WTC11 (cell line): ENCODE measurements at regions not wholly inside any gene's neighbourhood (a gene's known extent, or its start where the extent isn't known, plus 50 kb on each side); places are given as distances from the start of the nearest gene placed in this dataset.

Experiments used
- ATAC-seq: fragments of 200-7000 bp; cut with Tn5 transposase; 2 replicates; pipeline ENCODE4 v1.10.0; 2021; ENCODE audit warnings: mild to moderate bottlenecking, moderate library complexity
- CTCF ChIA-PET: fragments of 300-600 bp; sonication (Branson Sonifier 250); formaldehyde crosslinking; loops from one replicate; lab custom pipeline; 2021; ENCODE audit warnings: antibody characterized with exemption; lab: Charles Lee
- POLR2A ChIA-PET: fragments of 350-600 bp; sonication (Branson Sonifier 250); formaldehyde crosslinking; loops from one replicate; lab custom pipeline; 2021; ENCODE audit warnings: antibody characterized with exemption; lab: Charles Lee
- DNase-seq: peaks from one replicate; pipeline ENCODE4 v3.0.0; 2021; ENCODE audit warnings: low spot score
- H3K27ac Mint-ChIP-seq: 2 replicates; pipeline ENCODE4 v1.8.0; 2021; ENCODE audit warnings: mixed read lengths
- H3K27me3 Mint-ChIP-seq: 2 replicates; pipeline ENCODE4 v1.8.0; 2021; ENCODE audit warnings: low read depth, mild to moderate bottlenecking, moderate library complexity, mixed read lengths
- H3K36me3 Mint-ChIP-seq: 2 replicates; pipeline ENCODE4 v1.8.0; 2021; ENCODE audit warnings: mixed read lengths
- H3K4me1 Mint-ChIP-seq: 2 replicates; pipeline ENCODE4 v1.8.0; 2022; ENCODE audit warnings: mixed read lengths
- H3K4me3 Mint-ChIP-seq: 2 replicates; pipeline ENCODE4 v1.8.0; 2021; ENCODE audit warnings: mild to moderate bottlenecking, moderate library complexity, mixed read lengths
- H3K9me3 Mint-ChIP-seq: 2 replicates; pipeline ENCODE4 v1.8.0; 2021; ENCODE audit warnings: mixed read lengths
- CREB1 ChIP-seq: sonication (generic); formaldehyde crosslinking; IDR thresholded peaks from 2 replicates; pipeline ENCODE4 v1.8.0; 2023; ENCODE audit warnings: mild to moderate bottlenecking, missing genetic modification reagents
- ELF4 ChIP-seq: sonication (generic); formaldehyde crosslinking; IDR thresholded peaks from 2 replicates; pipeline ENCODE4 v1.8.1; 2022; ENCODE audit warnings: low read depth, mild to moderate bottlenecking, moderate library complexity, missing genetic modification reagents
- FOXJ3 ChIP-seq: sonication (generic); formaldehyde crosslinking; IDR thresholded peaks from 2 replicates; pipeline ENCODE4 v1.9.0; 2021; ENCODE audit warnings: missing genetic modification reagents, mild to moderate bottlenecking, borderline replicate concordance
- FOXP1 ChIP-seq: sonication (generic); formaldehyde crosslinking; IDR thresholded peaks from 2 replicates; pipeline ENCODE4 v1.8.0; 2022; ENCODE audit warnings: missing genetic modification reagents, mild to moderate bottlenecking, moderate library complexity, borderline replicate concordance
- GABPB1 ChIP-seq: sonication (generic); formaldehyde crosslinking; IDR thresholded peaks from 2 replicates; pipeline ENCODE4 v1.8.1; 2023; ENCODE audit warnings: mild to moderate bottlenecking, missing genetic modification reagents
- GTF2I ChIP-seq: fragments of 250-450 bp; sonication (Bioruptor Pico); conservative IDR thresholded peaks from 2 replicates; pipeline ENCODE4 v1.4.0; 2021; ENCODE audit warnings: mild to moderate bottlenecking
- MXD4 ChIP-seq: fragments of 250-450 bp; sonication (Bioruptor Pico); IDR thresholded peaks from 2 replicates; pipeline ENCODE4 v1.8.0; 2021; ENCODE audit warnings: mild to moderate bottlenecking, moderate library complexity, borderline replicate concordance
- OVOL2 ChIP-seq: fragments of 250-450 bp; sonication (Bioruptor Pico); IDR thresholded peaks from 2 replicates; pipeline ENCODE4 v1.9.0; 2021; ENCODE audit warnings: mild to moderate bottlenecking, borderline replicate concordance
- SOX15 ChIP-seq: fragments of 250-450 bp; sonication (Bioruptor Pico); IDR thresholded peaks from 2 replicates; pipeline ENCODE4 v1.9.0; 2021; ENCODE audit warnings: mild to moderate bottlenecking
- SP1 ChIP-seq: sonication (generic); formaldehyde crosslinking; conservative IDR thresholded peaks from 2 replicates; pipeline ENCODE4 v1.8.1; 2022; ENCODE audit warnings: missing genetic modification reagents
- TP53 ChIP-seq: sonication (generic); formaldehyde crosslinking; IDR thresholded peaks from 2 replicates; pipeline ENCODE4 v1.8.1; 2023; ENCODE audit warnings: mild to moderate bottlenecking, missing genetic modification reagents
- ZNF263 ChIP-seq: sonication (generic); formaldehyde crosslinking; IDR thresholded peaks from 2 replicates; pipeline ENCODE4 v1.8.1; 2022; ENCODE audit warnings: low read depth, mild to moderate bottlenecking, moderate library complexity, missing genetic modification reagents
- TF ChIP-seq, protein P1 (sequence below): sonication (generic); formaldehyde crosslinking; IDR thresholded peaks from 2 replicates; pipeline ENCODE4 v1.8.1; 2022; ENCODE audit warnings: low read depth, mild to moderate bottlenecking, moderate library complexity, missing genetic modification reagents, borderline replicate concordance
- TF ChIP-seq, protein P2 (sequence below): sonication (generic); formaldehyde crosslinking; IDR thresholded peaks from 2 replicates; pipeline ENCODE4 v1.8.1; 2022; ENCODE audit warnings: mild to moderate bottlenecking, missing genetic modification reagents, moderate library complexity, borderline replicate concordance
- TF ChIP-seq, protein P3 (sequence below): sonication (generic); formaldehyde crosslinking; IDR thresholded peaks from 2 replicates; pipeline ENCODE4 v1.8.1; 2023; ENCODE audit warnings: mild to moderate bottlenecking, missing genetic modification reagents, moderate library complexity
- TF ChIP-seq, protein P4 (sequence below): fragments of 250-450 bp; sonication (Bioruptor Pico); IDR thresholded peaks from 2 replicates; pipeline ENCODE4 v1.9.0; 2021; ENCODE audit warnings: moderate library complexity, mild to moderate bottlenecking, inconsistent platforms, borderline replicate concordance
- TF ChIP-seq, protein P5 (sequence below): sonication (generic); formaldehyde crosslinking; IDR thresholded peaks from 2 replicates; pipeline ENCODE4 v1.8.0; 2022; ENCODE audit warnings: mild to moderate bottlenecking, missing genetic modification reagents
- TF ChIP-seq, protein P6 (sequence below): sonication (generic); formaldehyde crosslinking; IDR thresholded peaks from 2 replicates; pipeline ENCODE4 v1.8.0; 2023; ENCODE audit warnings: mild to moderate bottlenecking, missing genetic modification reagents
- TF ChIP-seq, protein P7 (sequence below): sonication (generic); formaldehyde crosslinking; IDR thresholded peaks from 2 replicates; pipeline ENCODE4 v1.8.0; 2023; ENCODE audit warnings: missing genetic modification reagents

DNA sequence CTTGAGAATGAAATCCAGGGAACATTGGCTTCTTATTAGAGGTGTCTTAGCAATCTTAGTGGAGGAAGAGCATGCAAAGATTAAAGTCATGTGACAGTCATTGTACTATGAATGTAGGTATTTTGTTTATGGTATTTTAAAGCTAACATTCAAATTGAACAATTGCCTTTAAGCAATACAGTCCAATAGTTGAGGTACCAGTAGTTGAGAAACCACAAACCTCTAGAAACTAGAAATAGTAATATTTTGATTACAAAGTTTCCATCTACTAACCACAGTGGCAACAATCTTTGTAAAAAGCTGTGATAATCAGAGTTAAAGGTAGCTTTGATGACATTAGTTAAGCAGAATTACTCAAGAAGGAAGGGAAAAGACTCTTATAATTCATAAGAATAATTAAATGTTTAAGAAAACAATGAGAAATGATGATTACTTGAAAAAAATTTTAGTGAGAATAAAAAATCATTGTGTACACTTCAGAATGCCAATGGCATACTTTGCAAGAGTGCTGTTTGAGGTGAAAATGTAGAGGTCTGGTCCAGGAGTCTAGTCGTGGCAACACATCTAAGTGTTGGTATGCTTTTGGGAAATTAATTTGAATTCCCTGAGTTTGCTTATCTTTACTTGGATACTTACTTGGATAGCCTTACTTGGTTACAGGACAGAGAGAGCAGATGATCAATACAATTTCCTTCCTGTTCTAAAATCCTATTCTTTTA is 104.9 kb upstream of the PTGFR start:
- Mint-ChIP-seq H3K36me3 (no peaks in the 10 kb centered on the region), H3K27me3 (no peaks in the 10 kb centered on the region), H3K4me3 (no peak overlapping the region), H3K4me1 (no peaks in the 10 kb centered on the region), H3K9me3 (no peaks in the 10 kb centered on the region), H3K27ac (no peak overlapping the region)
- POLR2A ChIA-PET, result no interaction called here
- TF ChIP-seq, protein P1, sequence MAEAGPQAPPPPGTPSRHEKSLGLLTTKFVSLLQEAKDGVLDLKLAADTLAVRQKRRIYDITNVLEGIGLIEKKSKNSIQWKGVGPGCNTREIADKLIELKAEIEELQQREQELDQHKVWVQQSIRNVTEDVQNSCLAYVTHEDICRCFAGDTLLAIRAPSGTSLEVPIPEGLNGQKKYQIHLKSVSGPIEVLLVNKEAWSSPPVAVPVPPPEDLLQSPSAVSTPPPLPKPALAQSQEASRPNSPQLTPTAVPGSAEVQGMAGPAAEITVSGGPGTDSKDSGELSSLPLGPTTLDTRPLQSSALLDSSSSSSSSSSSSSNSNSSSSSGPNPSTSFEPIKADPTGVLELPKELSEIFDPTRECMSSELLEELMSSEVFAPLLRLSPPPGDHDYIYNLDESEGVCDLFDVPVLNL, result no peak
- TF ChIP-seq, protein P2, sequence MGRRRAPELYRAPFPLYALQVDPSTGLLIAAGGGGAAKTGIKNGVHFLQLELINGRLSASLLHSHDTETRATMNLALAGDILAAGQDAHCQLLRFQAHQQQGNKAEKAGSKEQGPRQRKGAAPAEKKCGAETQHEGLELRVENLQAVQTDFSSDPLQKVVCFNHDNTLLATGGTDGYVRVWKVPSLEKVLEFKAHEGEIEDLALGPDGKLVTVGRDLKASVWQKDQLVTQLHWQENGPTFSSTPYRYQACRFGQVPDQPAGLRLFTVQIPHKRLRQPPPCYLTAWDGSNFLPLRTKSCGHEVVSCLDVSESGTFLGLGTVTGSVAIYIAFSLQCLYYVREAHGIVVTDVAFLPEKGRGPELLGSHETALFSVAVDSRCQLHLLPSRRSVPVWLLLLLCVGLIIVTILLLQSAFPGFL (CRISPR knock-in tag), result no peak
- TF ChIP-seq, protein P3, sequence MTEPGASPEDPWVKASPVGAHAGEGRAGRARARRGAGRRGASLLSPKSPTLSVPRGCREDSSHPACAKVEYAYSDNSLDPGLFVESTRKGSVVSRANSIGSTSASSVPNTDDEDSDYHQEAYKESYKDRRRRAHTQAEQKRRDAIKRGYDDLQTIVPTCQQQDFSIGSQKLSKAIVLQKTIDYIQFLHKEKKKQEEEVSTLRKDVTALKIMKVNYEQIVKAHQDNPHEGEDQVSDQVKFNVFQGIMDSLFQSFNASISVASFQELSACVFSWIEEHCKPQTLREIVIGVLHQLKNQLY, result no peak
- no peak for TF ChIP-seq CREB1
- no peak for TF ChIP-seq FOXP1 (CRISPR knock-in tag)
- TF ChIP-seq, protein P4, sequence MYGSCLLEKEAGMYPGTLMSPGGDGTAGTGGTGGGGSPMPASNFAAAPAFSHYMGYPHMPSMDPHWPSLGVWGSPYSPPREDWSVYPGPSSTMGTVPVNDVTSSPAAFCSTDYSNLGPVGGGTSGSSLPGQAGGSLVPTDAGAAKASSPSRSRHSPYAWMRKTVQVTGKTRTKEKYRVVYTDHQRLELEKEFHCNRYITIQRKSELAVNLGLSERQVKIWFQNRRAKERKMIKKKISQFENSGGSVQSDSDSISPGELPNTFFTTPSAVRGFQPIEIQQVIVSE (CRISPR knock-in tag), result no peak
- TF ChIP-seq, protein P5, sequence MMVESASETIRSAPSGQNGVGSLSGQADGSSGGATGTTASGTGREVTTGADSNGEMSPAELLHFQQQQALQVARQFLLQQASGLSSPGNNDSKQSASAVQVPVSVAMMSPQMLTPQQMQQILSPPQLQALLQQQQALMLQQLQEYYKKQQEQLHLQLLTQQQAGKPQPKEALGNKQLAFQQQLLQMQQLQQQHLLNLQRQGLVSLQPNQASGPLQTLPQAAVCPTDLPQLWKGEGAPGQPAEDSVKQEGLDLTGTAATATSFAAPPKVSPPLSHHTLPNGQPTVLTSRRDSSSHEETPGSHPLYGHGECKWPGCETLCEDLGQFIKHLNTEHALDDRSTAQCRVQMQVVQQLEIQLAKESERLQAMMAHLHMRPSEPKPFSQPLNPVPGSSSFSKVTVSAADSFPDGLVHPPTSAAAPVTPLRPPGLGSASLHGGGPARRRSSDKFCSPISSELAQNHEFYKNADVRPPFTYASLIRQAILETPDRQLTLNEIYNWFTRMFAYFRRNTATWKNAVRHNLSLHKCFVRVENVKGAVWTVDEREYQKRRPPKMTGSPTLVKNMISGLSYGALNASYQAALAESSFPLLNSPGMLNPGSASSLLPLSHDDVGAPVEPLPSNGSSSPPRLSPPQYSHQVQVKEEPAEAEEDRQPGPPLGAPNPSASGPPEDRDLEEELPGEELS (CRISPR knock-in tag), result no peak
- no peak for TF ChIP-seq FOXJ3 (CRISPR knock-in tag)
- CTCF ChIA-PET, result interaction anchor here (0.8 kb wide), 1 partner anchor 52 kb away, joined by 3 read pairs; no protein-coding TSS in a partner anchor
- DNase-seq (no peak), ATAC-seq (no peak)

DNA sequence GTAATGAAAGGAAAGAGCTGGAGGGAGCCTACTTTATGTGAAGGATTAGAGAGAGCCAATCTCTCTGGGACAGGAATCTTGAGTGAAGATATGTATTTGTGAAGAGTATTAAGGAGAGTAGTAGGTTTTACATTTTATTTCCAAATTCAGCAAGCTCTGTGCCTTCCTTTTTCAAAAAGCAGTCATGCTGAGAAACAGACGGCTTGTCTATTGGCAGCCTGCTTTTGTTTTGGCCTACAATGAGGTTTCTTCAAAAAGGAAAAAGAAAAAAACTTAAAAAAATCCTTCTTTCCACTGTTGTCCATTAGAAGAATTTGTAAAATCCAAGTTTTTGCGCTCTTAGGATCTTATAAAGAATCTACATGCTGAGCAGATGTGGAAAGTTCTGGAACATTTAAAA is 103.6 kb upstream of the PTGFR start:
- H3K27me3 Mint-ChIP-seq, result no peaks in the 10 kb centered on the region
- H3K9me3 Mint-ChIP-seq, result no peaks in the 10 kb centered on the region
- H3K36me3 Mint-ChIP-seq, result no peaks in the 10 kb centered on the region
- CTCF ChIA-PET, result no interaction called here
- no peak overlapping the region for H3K27ac Mint-ChIP-seq
- ATAC-seq (no peak), DNase-seq (no peak)
- no peak overlapping the region for H3K4me3 Mint-ChIP-seq
- TF ChIP-seq SP1 (CRISPR knock-in tag) (no peak), TP53 (no peak), OVOL2 (CRISPR knock-in tag) (no peak), SOX15 (CRISPR knock-in tag) (no peak), ZNF263 (CRISPR knock-in tag) (no peak), GTF2I (CRISPR knock-in tag) (no peak), MXD4 (no peak), ELF4 (CRISPR knock-in tag) (no peak), GABPB1 (CRISPR knock-in tag) (no peak)
- TF ChIP-seq, protein P6, sequence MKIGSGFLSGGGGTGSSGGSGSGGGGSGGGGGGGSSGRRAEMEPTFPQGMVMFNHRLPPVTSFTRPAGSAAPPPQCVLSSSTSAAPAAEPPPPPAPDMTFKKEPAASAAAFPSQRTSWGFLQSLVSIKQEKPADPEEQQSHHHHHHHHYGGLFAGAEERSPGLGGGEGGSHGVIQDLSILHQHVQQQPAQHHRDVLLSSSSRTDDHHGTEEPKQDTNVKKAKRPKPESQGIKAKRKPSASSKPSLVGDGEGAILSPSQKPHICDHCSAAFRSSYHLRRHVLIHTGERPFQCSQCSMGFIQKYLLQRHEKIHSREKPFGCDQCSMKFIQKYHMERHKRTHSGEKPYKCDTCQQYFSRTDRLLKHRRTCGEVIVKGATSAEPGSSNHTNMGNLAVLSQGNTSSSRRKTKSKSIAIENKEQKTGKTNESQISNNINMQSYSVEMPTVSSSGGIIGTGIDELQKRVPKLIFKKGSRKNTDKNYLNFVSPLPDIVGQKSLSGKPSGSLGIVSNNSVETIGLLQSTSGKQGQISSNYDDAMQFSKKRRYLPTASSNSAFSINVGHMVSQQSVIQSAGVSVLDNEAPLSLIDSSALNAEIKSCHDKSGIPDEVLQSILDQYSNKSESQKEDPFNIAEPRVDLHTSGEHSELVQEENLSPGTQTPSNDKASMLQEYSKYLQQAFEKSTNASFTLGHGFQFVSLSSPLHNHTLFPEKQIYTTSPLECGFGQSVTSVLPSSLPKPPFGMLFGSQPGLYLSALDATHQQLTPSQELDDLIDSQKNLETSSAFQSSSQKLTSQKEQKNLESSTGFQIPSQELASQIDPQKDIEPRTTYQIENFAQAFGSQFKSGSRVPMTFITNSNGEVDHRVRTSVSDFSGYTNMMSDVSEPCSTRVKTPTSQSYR (CRISPR knock-in tag), result no peak
- TF ChIP-seq, protein P7, sequence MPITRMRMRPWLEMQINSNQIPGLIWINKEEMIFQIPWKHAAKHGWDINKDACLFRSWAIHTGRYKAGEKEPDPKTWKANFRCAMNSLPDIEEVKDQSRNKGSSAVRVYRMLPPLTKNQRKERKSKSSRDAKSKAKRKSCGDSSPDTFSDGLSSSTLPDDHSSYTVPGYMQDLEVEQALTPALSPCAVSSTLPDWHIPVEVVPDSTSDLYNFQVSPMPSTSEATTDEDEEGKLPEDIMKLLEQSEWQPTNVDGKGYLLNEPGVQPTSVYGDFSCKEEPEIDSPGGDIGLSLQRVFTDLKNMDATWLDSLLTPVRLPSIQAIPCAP (CRISPR knock-in tag), result no peak
- TF ChIP-seq, protein P3, result no peak
- POLR2A ChIA-PET, result no interaction called here
- H3K4me1 Mint-ChIP-seq, result no peaks in the 10 kb centered on the region
